IPS-NIHi7 (cell line): ENCODE measurements at regions not wholly inside any gene's neighbourhood (a gene's known extent, or its start where the extent isn't known, plus 50 kb on each side); places are given as distances from the start of the nearest gene placed in this dataset.

Experiments used
- DNase-seq: peaks from one replicate; pipeline ENCODE4 v3.0.0; 2012; ENCODE audit warnings: mixed read lengths; ENCODE audit errors: extremely low spot score

GRCh38 chr5:109532773-109533364 is 123.1 kb upstream of the PJA2 start:
- no peak for DNase-seq

DNA sequence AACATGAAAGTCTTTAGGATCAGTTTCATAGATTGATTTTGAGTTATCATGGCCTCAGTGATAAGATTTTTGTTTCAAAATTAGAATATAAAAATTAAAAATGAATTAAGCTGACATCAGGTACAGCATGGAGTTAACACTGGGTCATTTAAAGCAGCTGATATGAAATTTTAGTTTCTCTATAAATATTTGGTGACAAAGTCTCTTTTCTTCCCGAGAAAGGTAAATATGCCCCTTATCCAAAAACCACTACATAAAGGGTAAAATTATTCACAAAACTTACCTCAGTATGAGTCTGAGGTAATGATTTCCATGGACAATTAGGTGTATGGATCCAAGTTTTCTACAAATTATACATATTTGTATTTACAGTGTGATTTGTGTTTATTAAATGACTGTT is 121.5 kb upstream of the PJA2 start:
- DNase-seq = no peak

DNA sequence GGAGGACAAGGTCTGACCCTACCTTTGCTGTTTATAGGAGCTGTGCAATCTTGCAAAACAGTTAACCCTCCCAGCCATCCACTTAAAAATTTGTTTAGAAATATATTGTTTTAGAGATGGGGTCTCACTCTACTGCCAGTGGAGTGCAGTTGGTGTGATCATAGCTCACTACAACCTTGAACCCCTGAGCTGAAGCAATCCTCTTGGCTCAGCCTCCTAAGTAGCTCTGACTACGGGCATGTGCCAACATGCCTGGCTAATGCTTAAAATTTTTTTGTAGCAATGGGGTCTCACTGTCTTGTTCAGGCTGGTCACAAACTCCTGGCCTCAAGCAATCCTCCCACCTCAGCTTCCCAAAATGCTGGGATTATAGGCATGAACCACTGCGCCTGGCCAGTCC is 120.2 kb upstream of the PJA2 start:
- DNase-seq = no peak

GRCh38 chr5:109529520-109529919 is 119.7 kb upstream of the PJA2 start:
- DNase-seq = no peak

DNA sequence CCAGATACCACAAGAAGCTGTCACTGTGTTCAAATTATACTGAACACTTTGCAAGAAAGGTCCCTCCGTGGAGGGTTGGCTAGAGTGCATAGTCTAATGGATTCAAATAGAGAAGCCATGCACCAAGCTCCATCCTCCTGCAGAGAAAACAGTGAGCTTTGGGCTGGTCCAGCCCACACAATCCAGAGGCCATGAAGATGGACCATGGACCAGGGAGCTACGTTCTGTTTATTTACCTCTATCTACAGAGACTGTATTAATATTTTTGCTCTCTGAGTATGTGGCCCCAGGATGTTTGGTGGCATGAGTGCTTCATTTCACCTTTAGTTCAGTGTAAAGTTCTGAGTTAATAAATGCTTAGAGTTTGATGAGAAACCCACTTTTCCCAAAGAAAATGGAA is 114.8 kb upstream of the PJA2 start:
- DNase-seq = no peak

- DNase-seq = no peak
Observed at GRCh38 chr5:109524026-109524425, 114.3 kb upstream of the PJA2 start.

DNA sequence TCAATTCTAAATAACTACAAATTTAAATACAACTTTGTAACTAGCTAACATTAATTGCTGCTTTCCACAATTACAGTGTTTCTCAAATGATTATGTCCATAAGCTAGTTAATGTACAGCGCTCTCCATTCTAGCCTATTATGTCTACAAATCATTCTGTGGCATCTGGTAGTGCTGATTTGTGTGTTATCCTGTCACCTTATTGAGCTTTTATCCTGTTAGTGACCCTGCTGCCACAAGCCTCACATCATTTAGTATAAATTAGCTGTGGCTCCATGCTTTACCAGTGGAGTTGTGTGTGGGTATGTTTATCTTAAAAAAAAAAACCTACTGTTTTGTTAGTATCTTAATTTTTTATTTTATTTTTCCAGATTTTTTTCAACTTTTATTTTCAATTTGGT is 112.6 kb upstream of the PJA2 start:
- DNase-seq = no peak

- no peak for DNase-seq
Observed at GRCh38 chr5:109519416-109519815, 109.6 kb upstream of the PJA2 start.

- no peak for DNase-seq
Observed at GRCh38 chr5:109516390-109516789, 106.6 kb upstream of the PJA2 start.

- DNase-seq = no peak
Observed at GRCh38 chr5:109511980-109512734, 102.4 kb upstream of the PJA2 start.

- no peak for DNase-seq
Observed at GRCh38 chr5:109506556-109506955, 96.8 kb upstream of the PJA2 start.

DNA sequence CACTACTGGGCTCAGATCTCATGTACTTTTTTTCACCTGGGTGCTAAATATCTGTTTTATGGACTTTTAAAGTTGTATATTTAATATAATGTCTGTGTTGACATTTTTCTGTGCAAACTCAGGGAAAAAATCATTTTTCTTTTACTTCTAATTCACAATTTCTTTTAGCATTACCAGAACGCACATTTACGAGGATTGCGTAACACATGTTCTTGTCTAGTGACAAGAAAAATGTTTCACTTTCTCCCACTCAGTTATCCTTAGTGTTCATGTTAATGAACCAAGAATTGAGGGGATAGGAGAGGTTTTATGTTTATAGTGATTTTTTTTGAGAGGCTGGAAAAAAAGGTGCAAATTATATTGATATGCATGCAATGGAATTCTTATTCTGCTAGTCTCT is 86.3 kb upstream of the PJA2 start:
- DNase-seq = no peak

- no peak for DNase-seq
Observed at GRCh38 chr5:109487753-109488420, 78.1 kb upstream of the PJA2 start.

- no peak for DNase-seq
Observed at GRCh38 chr5:109486200-109486804, 76.5 kb upstream of the PJA2 start.

DNA sequence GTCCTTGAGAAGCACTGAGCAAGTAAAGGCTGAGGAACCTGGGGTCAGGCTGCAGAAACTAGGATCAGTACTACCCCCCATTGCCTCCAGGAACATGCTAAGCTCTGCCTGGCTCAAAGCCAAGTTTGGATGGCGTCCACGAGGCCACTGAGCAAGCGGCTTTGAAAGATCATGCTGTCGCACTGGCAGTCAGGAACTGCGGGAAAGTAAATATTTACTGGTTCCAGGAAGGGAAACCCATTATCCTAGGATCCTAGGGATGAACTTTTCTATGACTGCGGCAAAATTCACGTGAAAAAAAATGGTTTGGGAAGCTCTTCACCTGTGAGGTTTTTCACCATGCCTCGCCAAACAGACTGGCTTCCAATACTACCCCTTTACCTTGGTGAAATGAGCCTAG is 75.3 kb upstream of the PJA2 start:
- DNase-seq = no peak

- DNase-seq = no peak
Observed at GRCh38 chr5:109484597-109484996, 74.8 kb upstream of the PJA2 start.

GRCh38 chr5:109483395-109483971 is 73.7 kb upstream of the PJA2 start:
- no peak for DNase-seq

DNA sequence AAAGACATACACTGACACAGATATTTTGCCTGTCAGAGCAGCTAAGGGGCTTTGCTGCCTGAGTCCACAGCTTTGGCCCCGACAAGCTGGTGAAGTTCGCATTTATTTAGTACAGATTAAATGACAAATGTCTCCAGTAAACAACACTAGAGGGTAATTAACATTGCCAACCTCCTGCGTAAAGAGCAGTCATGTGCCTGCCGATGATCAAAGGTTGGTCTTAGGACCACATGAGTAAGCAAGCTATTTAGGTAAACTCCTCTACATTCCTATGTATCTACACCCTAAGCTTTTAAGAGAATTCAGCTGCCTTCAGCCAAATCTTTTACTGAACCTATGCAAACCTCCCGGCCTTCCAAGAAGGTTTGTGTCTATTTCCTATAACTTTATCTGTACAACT is 73.0 kb upstream of the PJA2 start:
- no peak for DNase-seq

DNA sequence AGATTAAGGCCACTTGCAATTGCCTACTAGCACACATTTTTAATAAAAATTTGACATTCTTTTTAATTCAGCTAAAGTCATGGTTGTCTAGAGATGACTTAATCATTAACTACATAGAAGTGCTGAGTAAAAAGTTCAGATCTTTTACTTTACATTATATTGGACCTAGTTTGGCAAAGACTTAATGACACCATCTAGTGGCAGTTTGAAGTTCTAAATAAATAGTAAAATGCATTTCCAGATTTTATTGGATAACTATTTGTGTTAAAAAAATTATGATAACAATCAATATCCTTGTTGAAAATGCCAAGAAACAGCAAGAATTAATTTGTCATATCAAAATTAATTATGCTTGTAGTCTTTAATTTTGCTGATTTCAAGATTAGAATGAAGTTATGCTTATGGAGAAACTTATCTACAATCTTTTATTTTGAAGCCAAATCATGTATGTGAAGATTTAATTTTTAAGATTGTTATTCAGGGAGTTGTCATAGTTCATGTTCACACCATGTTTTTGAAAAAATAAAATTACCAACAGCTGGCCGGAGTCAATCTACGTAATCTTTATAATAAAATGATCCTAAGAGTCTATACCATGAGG is 69.6 kb upstream of the PJA2 start:
- DNase-seq = no peak

GRCh38 chr5:109478830-109479229 is 69.1 kb upstream of the PJA2 start:
- DNase-seq = no peak

- no peak for DNase-seq
Observed at GRCh38 chr5:109476292-109476691, 66.5 kb upstream of the PJA2 start.
